ENCODE measurements at regions not wholly inside any gene's neighbourhood (a gene's known extent, or its start where the extent isn't known, plus 50 kb on each side); places are given as distances from the start of the nearest gene placed in this dataset.

GRCh38 chr6:61562098-61562497 lies 723.9 kb downstream of the KHDRBS2 start:
- no peak overlapping the region for H2BK5ac ChIP-seq (ENCODE audit: low read depth, low read length, poor library complexity, severe bottlenecking)
- H2BK12ac ChIP-seq (ENCODE audit: low read length in 2 of 2): no peak overlapping the region
- no peak overlapping the region for H2BK120ac ChIP-seq (ENCODE audit: low read depth, low read length)
- no peak overlapping the region for H3K4ac ChIP-seq (ENCODE audit: low read depth in 1 of 2, low read length in 2 of 2)
- WGBS: 80% methylated on average over 1 of the region's 1 CpG
- H2BK15ac ChIP-seq (ENCODE audit: low read depth, poor library complexity, severe bottlenecking): no peak overlapping the region
- H3K27me3 ChIP-seq (ENCODE audit: control insufficient read depth in 1 of 2, insufficient read depth in 1 of 2, low read length in 2 of 2): no peaks in the 10 kb centered on the region
- no peak overlapping the region for H2AFZ ChIP-seq (ENCODE audit: low read depth, low read length)
- no peak overlapping the region for H3K14ac ChIP-seq (ENCODE audit: low read length in 2 of 2)
- no peak overlapping the region for H2AK5ac ChIP-seq (ENCODE audit: low read length, severe bottlenecking)
- H3K9ac ChIP-seq (ENCODE audit: low read length): no peak overlapping the region
- no peak overlapping the region for H3K4me3 ChIP-seq (ENCODE audit: insufficient read depth in 1 of 2, low read depth in 1 of 2, low read length in 2 of 2)
- no peak overlapping the region for H3K18ac ChIP-seq (ENCODE audit: low read depth in 1 of 2, low read length in 2 of 2)
- H3K36me3 ChIP-seq (ENCODE audit: control insufficient read depth in 1 of 2, insufficient read depth in 2 of 2, low read depth in 1 of 2, low read length in 2 of 2): no peaks in the 10 kb centered on the region
- no peak overlapping the region for H3K27ac ChIP-seq (ENCODE audit: low read length, poor library complexity, severe bottlenecking)
- H3K79me1 ChIP-seq (replicated peaks; ENCODE audit: low read length, poor library complexity, severe bottlenecking): no peaks in the 10 kb centered on the region
- no peaks in the 10 kb centered on the region for H3K4me1 ChIP-seq (ENCODE audit: control insufficient read depth, insufficient read depth, low read depth, low read length)
- no peak for DNase-seq
- no peak overlapping the region for H3K4me2 ChIP-seq (ENCODE audit: low read length, poor library complexity, severe bottlenecking)
- no peak overlapping the region for H4K91ac ChIP-seq (ENCODE audit: low read length)
- no peak overlapping the region for H3K23ac ChIP-seq (ENCODE audit: low read length in 2 of 2)
- peaks cover 70% of the 10 kb centered on the region for H3K9me3 ChIP-seq (ENCODE audit: control insufficient read depth, low read length)
- H4K8ac ChIP-seq (ENCODE audit: low read length): no peak overlapping the region

- no peak overlapping the region for H3K27ac ChIP-seq (ENCODE audit: low read length, poor library complexity, severe bottlenecking)
- no peak overlapping the region for H3K14ac ChIP-seq (ENCODE audit: low read length in 2 of 2)
- no peak overlapping the region for H2BK5ac ChIP-seq (ENCODE audit: low read depth, low read length, poor library complexity, severe bottlenecking)
- peaks cover 56% of the 10 kb centered on the region for H3K9me3 ChIP-seq (ENCODE audit: control insufficient read depth, low read length)
- DNase-seq: no peak
- 17% methylated on average over 1 of the region's 1 CpG for WGBS
- H3K9ac ChIP-seq (ENCODE audit: low read length): no peak overlapping the region
- no peak overlapping the region for H3K4ac ChIP-seq (ENCODE audit: low read depth in 1 of 2, low read length in 2 of 2)
- H3K27me3 ChIP-seq (ENCODE audit: control insufficient read depth in 1 of 2, insufficient read depth in 1 of 2, low read length in 2 of 2): no peaks in the 10 kb centered on the region
- H4K91ac ChIP-seq (ENCODE audit: low read length): no peak overlapping the region
- H3K4me1 ChIP-seq (ENCODE audit: control insufficient read depth, insufficient read depth, low read depth, low read length): no peaks in the 10 kb centered on the region
- no peak overlapping the region for H2BK12ac ChIP-seq (ENCODE audit: low read length in 2 of 2)
- no peak overlapping the region for H4K8ac ChIP-seq (ENCODE audit: low read length)
- no peaks in the 10 kb centered on the region for H3K36me3 ChIP-seq (ENCODE audit: control insufficient read depth in 1 of 2, insufficient read depth in 2 of 2, low read depth in 1 of 2, low read length in 2 of 2)
- no peak overlapping the region for H2AK5ac ChIP-seq (ENCODE audit: low read length, severe bottlenecking)
- H3K4me3 ChIP-seq (ENCODE audit: insufficient read depth in 1 of 2, low read depth in 1 of 2, low read length in 2 of 2): no peak overlapping the region
- no peak overlapping the region for H2BK120ac ChIP-seq (ENCODE audit: low read depth, low read length)
- H3K79me1 ChIP-seq (replicated peaks; ENCODE audit: low read length, poor library complexity, severe bottlenecking): no peaks in the 10 kb centered on the region
- H3K4me2 ChIP-seq (ENCODE audit: low read length, poor library complexity, severe bottlenecking): no peak overlapping the region
- H2BK15ac ChIP-seq (ENCODE audit: low read depth, poor library complexity, severe bottlenecking): no peak overlapping the region
- no peak overlapping the region for H3K18ac ChIP-seq (ENCODE audit: low read depth in 1 of 2, low read length in 2 of 2)
- no peak overlapping the region for H2AFZ ChIP-seq (ENCODE audit: low read depth, low read length)
- H3K23ac ChIP-seq (ENCODE audit: low read length in 2 of 2): no peak overlapping the region
Measured at GRCh38 chr6:61558796-61559195, 727.2 kb downstream of the KHDRBS2 start.

GRCh38 chr6:61555993-61556392 lies 730.0 kb downstream of the KHDRBS2 start:
- no peak overlapping the region for H2BK15ac ChIP-seq (ENCODE audit: low read depth, poor library complexity, severe bottlenecking)
- no peak overlapping the region for H4K91ac ChIP-seq (ENCODE audit: low read length)
- H3K9ac ChIP-seq (ENCODE audit: low read length): no peak overlapping the region
- H3K4ac ChIP-seq (ENCODE audit: low read depth in 1 of 2, low read length in 2 of 2): no peak overlapping the region
- no peak overlapping the region for H2BK12ac ChIP-seq (ENCODE audit: low read length in 2 of 2)
- H3K18ac ChIP-seq (ENCODE audit: low read depth in 1 of 2, low read length in 2 of 2): no peak overlapping the region
- no peak overlapping the region for H3K27ac ChIP-seq (ENCODE audit: low read length, poor library complexity, severe bottlenecking)
- no peaks in the 10 kb centered on the region for H3K36me3 ChIP-seq (ENCODE audit: control insufficient read depth in 1 of 2, insufficient read depth in 2 of 2, low read depth in 1 of 2, low read length in 2 of 2)
- H3K9me3 ChIP-seq (ENCODE audit: control insufficient read depth, low read length): peaks cover 48% of the 10 kb centered on the region
- no peak overlapping the region for H4K8ac ChIP-seq (ENCODE audit: low read length)
- H2AK5ac ChIP-seq (ENCODE audit: low read length, severe bottlenecking): no peak overlapping the region
- H2BK120ac ChIP-seq (ENCODE audit: low read depth, low read length): no peak overlapping the region
- no peak overlapping the region for H3K4me2 ChIP-seq (ENCODE audit: low read length, poor library complexity, severe bottlenecking)
- no peak overlapping the region for H2AFZ ChIP-seq (ENCODE audit: low read depth, low read length)
- WGBS: 100% methylated on average over 5 of the region's 6 CpGs
- no peak overlapping the region for H3K4me3 ChIP-seq (ENCODE audit: insufficient read depth in 1 of 2, low read depth in 1 of 2, low read length in 2 of 2)
- DNase-seq: no peak
- no peak overlapping the region for H2BK5ac ChIP-seq (ENCODE audit: low read depth, low read length, poor library complexity, severe bottlenecking)
- H3K14ac ChIP-seq (ENCODE audit: low read length in 2 of 2): no peak overlapping the region
- no peaks in the 10 kb centered on the region for H3K4me1 ChIP-seq (ENCODE audit: control insufficient read depth, insufficient read depth, low read depth, low read length)
- H3K79me1 ChIP-seq (replicated peaks; ENCODE audit: low read length, poor library complexity, severe bottlenecking): no peaks in the 10 kb centered on the region
- H3K23ac ChIP-seq (ENCODE audit: low read length in 2 of 2): no peak overlapping the region
- no peaks in the 10 kb centered on the region for H3K27me3 ChIP-seq (ENCODE audit: control insufficient read depth in 1 of 2, insufficient read depth in 1 of 2, low read length in 2 of 2)

- Histone ChIP-seq H3K4me3 (ENCODE audit: insufficient read depth in 1 of 2, low read depth in 1 of 2, low read length in 2 of 2) (no peak overlapping the region), H3K36me3 (ENCODE audit: control insufficient read depth in 1 of 2, insufficient read depth in 2 of 2, low read depth in 1 of 2, low read length in 2 of 2) (no peaks in the 10 kb centered on the region), H4K91ac (ENCODE audit: low read length) (no peak overlapping the region), H2BK120ac (ENCODE audit: low read depth, low read length) (no peak overlapping the region), H3K14ac (ENCODE audit: low read length in 2 of 2) (no peak overlapping the region), H4K8ac (ENCODE audit: low read length) (no peak overlapping the region), H3K9me3 (ENCODE audit: control insufficient read depth, low read length) (peaks cover 39% of the 10 kb centered on the region), H2BK12ac (ENCODE audit: low read length in 2 of 2) (no peak overlapping the region), H2BK15ac (ENCODE audit: low read depth, poor library complexity, severe bottlenecking) (no peak overlapping the region), H2BK5ac (ENCODE audit: low read depth, low read length, poor library complexity, severe bottlenecking) (no peak overlapping the region), H3K27ac (ENCODE audit: low read length, poor library complexity, severe bottlenecking) (no peak overlapping the region), H2AFZ (ENCODE audit: low read depth, low read length) (no peak overlapping the region), H3K4me1 (ENCODE audit: control insufficient read depth, insufficient read depth, low read depth, low read length) (no peaks in the 10 kb centered on the region), H3K27me3 (ENCODE audit: control insufficient read depth in 1 of 2, insufficient read depth in 1 of 2, low read length in 2 of 2) (no peaks in the 10 kb centered on the region), H3K79me1 (replicated peaks; ENCODE audit: low read length, poor library complexity, severe bottlenecking) (no peaks in the 10 kb centered on the region), H3K4ac (ENCODE audit: low read depth in 1 of 2, low read length in 2 of 2) (no peak overlapping the region), H3K9ac (ENCODE audit: low read length) (no peak overlapping the region), H3K4me2 (ENCODE audit: low read length, poor library complexity, severe bottlenecking) (no peak overlapping the region), H2AK5ac (ENCODE audit: low read length, severe bottlenecking) (no peak overlapping the region), H3K18ac (ENCODE audit: low read depth in 1 of 2, low read length in 2 of 2) (no peak overlapping the region), H3K23ac (ENCODE audit: low read length in 2 of 2) (no peak overlapping the region)
- no peak for DNase-seq
- 73% methylated on average over 1 of the region's 3 CpGs for whole genome bisulfite sequencing
Measured at GRCh38 chr6:61538801-61539200, 747.2 kb downstream of the KHDRBS2 start.
